Liver (tissue), 8 donors: ENCODE measurements at regions not wholly inside any gene's neighbourhood (a gene's known extent, or its start where the extent isn't known, plus 50 kb on each side); places are given as distances from the start of the nearest gene placed in this dataset.
A peak's percentile ranks its signal among the peaks of the same experiment; 100 is the strongest.

Experiments
- DNase-seq: peaks from one replicate; pipeline ENCODE4 v3.0.0-alpha.2; 2017; ENCODE audit warnings: low spot score
- H3K27ac ChIP-seq, 2 donors: one replicate each; pipeline ENCODE4 v1.7.0; 2013; ENCODE audit warnings: inconsistent platforms in 2 of 2, low read length in 2 of 2, control low read depth in 1 of 2, low read depth in 1 of 2, mild to moderate bottlenecking in 1 of 2
- H3K27me3 ChIP-seq, 4 donors: one replicate each; pipeline versions ENCODE4 v1.6.1 to v1.7.0; 2013; ENCODE audit warnings: low read length in 3 of 4, inconsistent platforms in 1 of 4, mild to moderate bottlenecking in 1 of 4, moderate library complexity in 1 of 4; ENCODE audit not compliant: control insufficient read depth in 4 of 4, insufficient read depth in 4 of 4
- H3K36me3 ChIP-seq, 4 donors: one replicate each; pipeline versions ENCODE4 v1.6.1 to v1.7.0; 2013; ENCODE audit warnings: low read length in 3 of 4, mild to moderate bottlenecking in 3 of 4, low read depth in 1 of 4, moderate library complexity in 1 of 4; ENCODE audit not compliant: control insufficient read depth in 4 of 4, insufficient read depth in 3 of 4
- H3K4me1 ChIP-seq, 4 donors: one replicate each; pipeline versions ENCODE4 v1.6.1 to v1.7.0; 2013; ENCODE audit warnings: low read length in 3 of 4, mild to moderate bottlenecking in 3 of 4, moderate library complexity in 1 of 4; ENCODE audit not compliant: control insufficient read depth in 4 of 4, insufficient read depth in 4 of 4
- H3K4me3 ChIP-seq, 3 donors: one replicate each; pipeline versions ENCODE4 v1.6.1 to v1.7.0; 2013; ENCODE audit warnings: low read length in 3 of 3, control low read depth in 1 of 3, low read depth in 1 of 3, mild to moderate bottlenecking in 1 of 3
- H3K9ac ChIP-seq, 2 donors: one replicate each; pipeline ENCODE4 v1.7.0; 2013; ENCODE audit warnings: low read length in 2 of 2, mild to moderate bottlenecking in 2 of 2, moderate library complexity in 2 of 2, control low read depth in 1 of 2, low read depth in 1 of 2
- H3K9me3 ChIP-seq, 4 donors: one replicate each; pipeline versions ENCODE4 v1.6.1 to v1.7.0; 2013; ENCODE audit warnings: low read length in 3 of 4; ENCODE audit not compliant: control insufficient read depth in 4 of 4
- ATF3 ChIP-seq: IDR thresholded peaks from 2 replicates; pipeline ENCODE4 v1.6.1; 2016; ENCODE audit warnings: antibody characterized with exemption
- CTCF ChIP-seq: fragments of 150-350 bp; IDR thresholded peaks from 2 replicates; pipeline ENCODE4 v1.5.1; 2017; ENCODE audit warnings: improper control_type of control experiment, low read depth, low read length; ENCODE audit not compliant: missing input control
- EGR1 ChIP-seq, 2 donors: IDR thresholded peaks; 2 replicates each; pipeline ENCODE4 v1.6.1; 2016 to 2018; ENCODE audit warnings: antibody characterized with exemption in 2 of 2, low read depth in 2 of 2
- FOXA1 ChIP-seq: IDR thresholded peaks from 2 replicates; pipeline ENCODE4 v1.6.1; 2016; ENCODE audit warnings: antibody characterized with exemption
- FOXA2 ChIP-seq: IDR thresholded peaks from 2 replicates; pipeline ENCODE4 v1.6.1; 2016; ENCODE audit warnings: antibody characterized with exemption
- GABPA ChIP-seq, 2 donors: IDR thresholded peaks in 1 of 2; conservative IDR thresholded peaks in 1 of 2; 2 replicates each; pipeline ENCODE4 v1.6.1; 2016; ENCODE audit warnings: antibody characterized with exemption in 2 of 2, mild to moderate bottlenecking in 1 of 2, moderate library complexity in 1 of 2
- HNF4A ChIP-seq, 2 donors: conservative IDR thresholded peaks; 2 replicates each; pipeline ENCODE4 v1.6.1; 2016; ENCODE audit warnings: antibody characterized with exemption in 2 of 2, mild to moderate bottlenecking in 2 of 2
- HNF4G ChIP-seq: IDR thresholded peaks from 2 replicates; pipeline ENCODE4 v1.6.1; 2016; ENCODE audit warnings: antibody characterized with exemption
- JUND ChIP-seq, 2 donors: IDR thresholded peaks; 2 replicates each; pipeline ENCODE4 v1.6.1; 2016; ENCODE audit warnings: antibody characterized with exemption in 2 of 2
- MAX ChIP-seq: IDR thresholded peaks from 2 replicates; pipeline ENCODE4 v1.6.1; 2016; ENCODE audit warnings: antibody characterized with exemption
- NR2F2 ChIP-seq: IDR thresholded peaks from 2 replicates; pipeline ENCODE4 v1.6.1; 2016; ENCODE audit warnings: antibody characterized with exemption
- RAD21 ChIP-seq, 2 donors: IDR thresholded peaks; 2 replicates each; pipeline ENCODE4 v1.6.1; 2016; ENCODE audit warnings: antibody characterized with exemption in 2 of 2, mild to moderate bottlenecking in 2 of 2
- REST ChIP-seq: IDR thresholded peaks from 2 replicates; pipeline ENCODE4 v1.6.1; 2016; ENCODE audit warnings: antibody characterized with exemption, mild to moderate bottlenecking
- RXRA ChIP-seq, 2 donors: IDR thresholded peaks; 2 replicates each; pipeline ENCODE4 v1.6.1; 2017 to 2018; ENCODE audit warnings: antibody characterized with exemption in 2 of 2, mild to moderate bottlenecking in 1 of 2
- SP1 ChIP-seq: IDR thresholded peaks from 2 replicates; pipeline ENCODE4 v1.6.1; 2018; ENCODE audit warnings: antibody characterized with exemption, mild to moderate bottlenecking
- TAF1 ChIP-seq: conservative IDR thresholded peaks from 2 replicates; pipeline ENCODE4 v1.6.1; 2016; ENCODE audit warnings: antibody characterized with exemption, mild to moderate bottlenecking
- YY1 ChIP-seq: IDR thresholded peaks from 2 replicates; pipeline ENCODE4 v1.6.1; 2016; ENCODE audit warnings: antibody characterized with exemption, mild to moderate bottlenecking
- ZBTB33 ChIP-seq: IDR thresholded peaks from 2 replicates; pipeline ENCODE4 v1.6.1; 2016; ENCODE audit warnings: antibody characterized with exemption
- WGBS: extraction: QIAGEN DNeasy Blood & Tissue Kit; methylation state at CpG from one replicate; pipeline ENCODE4 v1.1.7; 2013; 5-methylcytosine and 5-hydroxymethylcytosine counted together
- donor health status: healthy.
- donor health status: healthy.
- donor health status: healthy.
- donor health status: healthy.
- donor health status: healthy.

- no peak overlapping the region for H3K4me3 ChIP-seq
- no peak overlapping the region for H3K9ac ChIP-seq
- H3K36me3 ChIP-seq, result no peaks in the 10 kb centered on the region
- H3K27ac ChIP-seq, result peak overlapping the region; percentile 62 to 65
- peaks cover 7 to 28% (median 20%) of the 10 kb centered on the region in 4 donors for H3K4me1 ChIP-seq
- WGBS, result 41% methylated on average over 16 of the region's 16 CpGs
- H3K9me3 ChIP-seq, result no peaks in the 10 kb centered on the region
- DNase-seq, result no peak
- H3K27me3 ChIP-seq, result no peaks in the 10 kb centered on the region
- TF ChIP-seq TAF1 (no peak), GABPA (IDR thresholded peaks at IDR 0.05 in 1 of 2, conservative IDR thresholded peaks at IDR 0.05 in 1 of 2) (no peak), RXRA (IDR thresholded peaks at IDR 0.05) (peak; percentile 92 to 93), HNF4G (peak; percentile 58), RAD21 (IDR thresholded peaks at IDR 0.05) (peak in 1 of 2 donors; percentile 54), ZBTB33 (peak; percentile 54), CTCF (no peak), EGR1 (IDR thresholded peaks at IDR 0.05; ENCODE audit: low read depth in 2 of 2) (peak; percentile 66 to 81), REST (no peak), FOXA1 (peak; percentile 24), NR2F2 (peak; percentile 30), HNF4A (conservative IDR thresholded peaks at IDR 0.05) (peak; percentile 91 to 92), SP1 (peak; percentile 91), FOXA2 (no peak), ATF3 (no peak), MAX (peak; percentile 91), JUND (IDR thresholded peaks at IDR 0.05) (peak in 1 of 2 donors; percentile 31), YY1 (peak; percentile 75)
Measured at GRCh38 chr1:236332092-236332758, 50.5 kb upstream of the ERO1B start.
